ENCODE measurements at regions not wholly inside any gene's neighbourhood (a gene's known extent, or its start where the extent isn't known, plus 50 kb on each side); places are given as distances from the start of the nearest gene placed in this dataset.

DNA sequence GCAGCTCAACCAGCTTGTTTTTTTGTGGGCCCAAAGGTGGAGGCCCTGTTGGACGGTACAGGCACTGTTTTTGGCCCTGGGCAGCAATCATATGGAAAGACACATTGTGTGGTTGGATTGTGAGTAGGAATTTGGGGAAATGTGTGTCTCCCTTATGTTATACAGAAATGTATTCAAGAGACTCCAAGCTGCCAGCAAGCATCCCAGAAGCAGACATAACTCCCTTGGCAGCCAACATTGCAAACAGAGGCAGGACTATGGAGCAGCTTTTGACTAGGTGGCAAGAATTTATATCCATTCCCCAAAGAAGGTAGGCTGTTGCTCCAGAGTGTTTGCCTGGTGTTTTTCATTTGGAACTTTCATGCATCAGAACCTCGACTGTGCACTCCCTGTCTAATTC, 104.9 kb downstream of the BUB3 start:
- Histone ChIP-seq H3K4ac (replicated peaks; ENCODE audit: insufficient read length, low read depth, low read length) (no peak overlapping the region), H2BK15ac (ENCODE audit: low read length) (no peak overlapping the region), H4K91ac (replicated peaks; ENCODE audit: insufficient read length, low read length) (no peak overlapping the region), H3K36me3 (ENCODE audit: control insufficient read depth in 2 of 4, insufficient read depth in 4 of 4, low read length in 3 of 4) (no peaks in the 10 kb centered on the region; a peak in 2 of 8 replicates), H3K9me3 (ENCODE audit: insufficient read depth in 2 of 2, low read depth in 1 of 2, low read length in 1 of 2) (peaks cover 0 to 7% of the 10 kb centered on the region in 2 experiments; a peak in 1 of 4 replicates), H3K14ac (ENCODE audit: insufficient read length) (no peak overlapping the region), H2BK20ac (ENCODE audit: low read length) (no peak overlapping the region), H4K20me1 (replicated peaks in 1 of 2; ENCODE audit: control insufficient read depth in 1 of 2, insufficient read depth in 2 of 2, low read length in 2 of 2) (peaks cover 0 to 8% of the 10 kb centered on the region in 2 experiments), H3K79me1 (ENCODE audit: low read depth, low read length) (no peaks in the 10 kb centered on the region), H3K4me2 (ENCODE audit: insufficient read depth in 1 of 2, low read depth in 2 of 2, low read length in 2 of 2) (no peak overlapping the region), H3K23me2 (ENCODE audit: low read depth, low read length) (peaks cover 17% of the 10 kb centered on the region; the same call in 1 of the 2 replicates), H3K27ac (ENCODE audit: low read depth, low read length) (no peak overlapping the region), H3K79me2 (ENCODE audit: control insufficient read depth in 1 of 2, insufficient read depth in 2 of 2, low read length in 2 of 2) (no peaks in the 10 kb centered on the region), H4K5ac (ENCODE audit: insufficient read length, low read depth, low read length) (no peak overlapping the region), H3K56ac (replicated peaks; ENCODE audit: insufficient read length, low read depth, low read length) (no peak overlapping the region), H2AFZ (ENCODE audit: low read length) (no peak overlapping the region), H3K4me1 (replicated peaks in 1 of 4; ENCODE audit: control insufficient read depth in 3 of 4, insufficient read depth in 4 of 4, low read length in 3 of 4) (no peaks in the 10 kb centered on the region; a peak in 1 of 7 replicates), H3K18ac (ENCODE audit: extremely low read depth, low read length) (no peak overlapping the region), H3K4me3 (ENCODE audit: extremely low read depth in 1 of 4, insufficient read depth in 2 of 4, low read depth in 3 of 4, low read length in 4 of 4) (no peak overlapping the region), H3K9ac (replicated peaks in 1 of 4; ENCODE audit: extremely low read depth in 1 of 4, low read depth in 3 of 4, low read length in 3 of 4) (no peak overlapping the region), H2AK5ac (ENCODE audit: low read depth, low read length) (no peak overlapping the region), H3K27me3 (replicated peaks in 1 of 4; ENCODE audit: control insufficient read depth in 3 of 4, extremely low read depth in 1 of 4, insufficient read depth in 3 of 4, low read length in 3 of 4) (no peaks in the 10 kb centered on the region), H4K8ac (ENCODE audit: extremely low read depth, insufficient read depth, low read length) (no peak overlapping the region), H2BK5ac (ENCODE audit: low read depth, low read length) (no peak overlapping the region), H2BK12ac (ENCODE audit: low read depth, low read length) (no peak overlapping the region), H2BK120ac (replicated peaks; ENCODE audit: low read depth, low read length) (no peak overlapping the region), H3K23ac (ENCODE audit: insufficient read length) (no peak overlapping the region)
- POLR2A ChIA-PET (ENCODE audit: partially characterized antibody), result no interaction called here
- 82% methylated on average over 2 of the region's 2 CpGs; no CpG with 5 or more reads in 1 of the 2 experiments for WGBS, 2 experiments (ENCODE audit: extremely low coverage in 1 of 2, insufficient coverage in 1 of 2, insufficient read length in 1 of 2, insufficient replicate concordance in 2 of 2, low coverage in 1 of 2, low lambda C conversion rate in 2 of 2, missing lambda C conversion rate in 1 of 2)
- CTCF ChIA-PET (ENCODE audit: partially characterized antibody), result interaction anchor here (0.8 to 1.6 kb wide), 4 partner anchors 10 to 215 kb away, joined by 3 to 11 read pairs (median 4); no protein-coding TSS in a partner anchor
- DNase-seq (ENCODE audit: low read depth in 1 of 2, low spot score in 2 of 2) (no peak), FAIRE-seq (no peak)
- no peak for TF ChIP-seq RNF2 (IDR thresholded peaks at IDR 0.05; ENCODE audit: borderline replicate concordance, low read depth, low read length, missing control alignments, poor library complexity, severe bottlenecking)
- no peak for TF ChIP-seq SP4 (IDR thresholded peaks at IDR 0.05; ENCODE audit: low read length)
- TF ChIP-seq RXRA (IDR thresholded peaks at IDR 0.05; ENCODE audit: insufficient read depth, low read depth, low read length), result no peak
- no peak for TF ChIP-seq SIN3A (conservative IDR thresholded peaks at IDR 0.05 in 1 of 2, IDR thresholded peaks at IDR 0.05 in 1 of 2; ENCODE audit: low read depth in 1 of 2, low read length in 2 of 2)

All from H1 (cell line).